Endothelial cell of hepatic sinusoid (primary cell): ENCODE measurements at regions not wholly inside any gene's neighbourhood (a gene's known extent, or its start where the extent isn't known, plus 50 kb on each side); places are given as distances from the start of the nearest gene placed in this dataset.
"Not testable (repeated sequence)": the region's sequence is repeated elsewhere in the genome, so short reads cannot be mapped to it uniquely, and the experiment has no call there.

Experiments used
- in situ Hi-C: cut with HindIII; loops from 2 replicates; pipeline ENCODE4 v1.10.0; 2017; ENCODE audit warnings: low sequenced_read_pairs

DNA sequence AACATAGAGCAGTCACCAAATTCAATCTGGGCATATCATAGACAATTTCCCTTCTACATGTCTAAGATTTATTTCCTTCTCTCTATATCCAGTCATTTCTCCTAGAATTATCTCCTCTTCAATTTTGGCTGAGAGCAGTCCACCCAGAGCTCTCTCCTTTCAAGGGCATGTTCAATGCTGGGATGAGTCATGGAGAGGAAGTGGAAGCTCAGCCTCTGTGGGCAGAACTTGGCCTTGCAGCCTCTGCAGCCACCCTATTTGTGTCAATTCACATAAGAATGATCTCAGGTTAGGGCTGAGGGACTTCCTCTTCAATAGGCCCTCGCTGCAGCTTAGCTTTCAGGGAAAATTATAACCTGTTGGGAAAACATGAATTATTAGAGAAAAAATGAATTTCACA is 560.8 kb downstream of the POM121L12 start:
- in situ Hi-C loops = no loop called here

DNA sequence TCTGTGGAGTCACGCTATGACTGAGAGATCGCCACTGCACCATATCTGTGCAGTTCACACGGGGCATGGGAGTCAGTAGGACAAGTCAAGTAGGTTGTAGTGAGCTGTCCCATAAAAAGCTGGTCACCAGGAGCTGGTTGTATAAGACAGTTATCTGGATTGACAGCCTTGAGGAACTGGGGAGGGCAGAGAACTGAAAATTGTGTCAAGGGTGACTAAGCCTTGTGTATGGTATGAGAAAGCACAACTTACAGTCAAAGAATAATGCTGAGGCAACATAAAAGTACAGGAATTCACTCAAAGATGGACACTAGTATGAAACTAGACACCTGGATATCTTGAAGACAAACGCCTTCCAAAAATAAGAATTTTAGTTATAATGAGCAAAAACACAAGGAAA is 564.9 kb downstream of the POM121L12 start:
- in situ Hi-C loops = no loop called here

DNA sequence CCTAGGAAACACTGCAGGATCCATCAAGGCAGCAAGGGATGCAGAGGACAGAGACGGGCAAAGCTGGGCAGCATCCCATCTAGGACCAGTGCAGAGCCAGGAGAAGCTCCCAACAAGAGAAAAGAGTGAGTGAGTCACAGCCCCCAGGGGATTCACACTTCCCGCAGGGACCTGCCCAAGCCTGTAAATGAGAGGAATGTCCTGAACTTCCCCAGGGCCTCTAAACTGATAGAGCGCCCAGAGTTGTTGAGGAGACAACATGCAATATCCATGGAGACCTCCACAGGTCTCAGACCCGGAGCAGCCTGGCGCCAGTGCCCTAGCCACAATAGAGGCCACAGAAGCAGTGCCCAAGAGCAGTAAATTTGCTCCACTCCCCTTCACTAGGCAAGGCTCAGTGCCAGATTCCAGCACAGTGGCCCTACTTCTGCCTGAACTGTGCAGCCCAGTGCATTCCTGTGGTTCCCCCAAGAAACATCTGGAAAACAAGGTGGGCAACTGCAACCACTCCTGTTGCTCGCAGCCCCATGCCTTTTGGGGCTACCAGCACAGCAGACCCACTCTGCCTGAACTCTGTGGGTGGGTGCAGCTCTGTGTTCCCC is 567.5 kb downstream of the POM121L12 start:
- in situ Hi-C loops = no loop called here

DNA sequence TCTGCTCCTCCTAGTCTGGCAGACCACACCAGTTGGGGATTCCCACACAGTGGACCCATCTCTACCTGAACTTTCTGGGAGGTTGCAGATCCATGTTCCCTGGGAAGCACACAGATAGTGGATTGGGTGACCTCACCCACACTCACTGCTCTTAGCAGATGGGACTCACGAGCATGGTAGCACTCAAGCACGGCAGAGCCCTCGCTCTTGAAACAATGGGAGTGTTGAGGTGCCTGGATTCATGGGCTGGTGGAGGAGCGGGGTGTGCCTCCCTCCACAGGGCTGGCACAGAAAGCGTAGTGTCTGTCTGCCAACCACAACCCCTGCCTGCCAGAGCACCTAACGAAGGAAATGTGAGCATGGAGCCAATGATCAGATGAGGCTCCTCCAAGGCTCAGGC is 568.0 kb downstream of the POM121L12 start:
- in situ Hi-C loops = no loop called here

DNA sequence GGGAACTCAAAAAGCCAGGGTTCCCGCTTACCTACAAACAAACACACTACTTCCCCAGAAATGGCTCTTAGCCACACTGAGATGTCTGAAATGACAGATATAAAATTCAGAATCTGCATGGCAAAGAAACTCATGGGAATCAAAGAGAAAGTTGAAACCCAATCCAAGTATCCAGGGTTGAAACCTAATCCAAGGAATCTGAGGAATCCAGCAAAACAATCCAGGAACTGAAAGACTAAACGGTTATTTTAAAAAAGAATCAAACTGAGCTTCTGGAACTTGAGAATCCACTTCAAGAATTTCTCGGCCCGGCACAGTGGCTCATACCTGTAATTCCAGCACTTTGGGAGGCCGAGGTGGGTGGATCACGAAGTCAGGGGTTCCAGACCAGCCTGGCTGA is 568.8 kb downstream of the POM121L12 start:
- in situ Hi-C loops = no loop called here

DNA sequence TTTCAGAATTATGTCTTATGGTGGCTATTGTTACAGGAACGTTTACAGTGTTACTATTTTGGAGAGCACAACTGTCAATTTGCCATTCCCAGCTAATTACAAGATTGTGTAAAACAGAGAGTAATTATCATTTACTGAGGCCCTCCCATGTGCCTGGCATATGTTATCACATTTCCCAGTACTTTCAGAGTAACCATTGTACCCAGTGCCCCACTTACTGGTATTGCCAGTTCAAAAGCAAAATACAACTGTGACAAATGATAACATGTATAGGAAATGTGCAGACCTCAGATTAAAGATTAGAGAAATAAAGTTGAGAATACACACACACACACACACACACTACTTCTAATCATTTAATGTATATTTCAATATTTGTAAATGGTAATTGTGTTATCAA is 572.5 kb downstream of the POM121L12 start:
- in situ Hi-C loops = no loop called here

DNA sequence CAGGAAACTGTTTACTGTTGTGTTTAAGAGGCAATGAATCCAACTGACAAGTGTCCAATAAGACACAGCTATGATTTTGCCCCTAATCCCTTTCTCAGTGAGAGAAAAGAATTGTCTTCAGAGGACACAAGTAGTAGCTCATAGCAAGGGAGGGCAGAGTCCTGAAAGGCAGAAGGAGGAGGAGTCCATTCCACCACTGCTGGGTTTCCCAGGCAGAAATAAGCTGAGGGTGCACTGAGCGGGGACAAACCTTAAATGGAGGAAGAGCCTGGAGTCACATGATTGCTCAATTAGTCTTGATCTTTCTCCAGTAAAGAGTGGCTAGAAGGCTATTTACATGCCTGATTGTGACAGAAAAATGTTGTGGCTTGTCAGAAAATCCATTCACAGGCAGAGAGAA is 573.8 kb downstream of the POM121L12 start:
- in situ Hi-C loops = no loop called here

DNA sequence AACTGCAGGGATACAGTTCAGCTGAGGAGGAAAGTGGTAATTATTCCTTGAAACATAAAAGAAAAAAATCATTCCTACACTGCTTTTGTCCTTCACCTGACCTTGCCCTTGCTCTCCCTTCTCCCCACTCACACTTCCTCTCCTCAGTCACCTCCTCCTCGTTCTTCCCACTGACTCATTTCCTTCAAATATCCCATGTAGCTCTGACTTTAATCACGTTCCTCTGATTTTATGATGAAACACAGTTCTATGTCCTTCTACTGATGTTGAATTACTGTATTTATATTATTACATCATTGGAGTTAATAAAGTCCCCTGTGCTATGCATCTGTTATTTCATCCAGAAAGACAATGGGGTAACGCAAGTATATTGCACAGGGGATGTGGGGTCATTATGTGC is 575.6 kb downstream of the POM121L12 start:
- in situ Hi-C loops = no loop called here

DNA sequence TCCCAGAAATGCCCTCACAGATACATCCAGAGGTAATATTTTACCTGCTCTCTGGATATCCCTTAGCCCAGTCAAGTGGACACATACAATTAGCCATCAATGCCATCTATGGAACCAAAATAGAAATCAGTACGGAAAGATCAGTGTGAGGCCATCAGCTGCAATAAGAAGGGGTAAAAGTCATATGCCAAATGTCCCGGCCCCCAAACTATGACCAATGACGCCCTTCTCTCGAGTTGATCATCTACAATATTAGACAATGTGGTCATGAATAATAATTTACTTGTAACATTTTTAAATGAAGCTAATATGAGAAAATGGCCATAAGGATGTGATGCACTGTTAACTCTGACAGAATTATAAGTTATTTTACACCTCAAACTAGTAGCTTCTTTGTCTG is 588.9 kb downstream of the POM121L12 start:
- in situ Hi-C loops = no loop called here

DNA sequence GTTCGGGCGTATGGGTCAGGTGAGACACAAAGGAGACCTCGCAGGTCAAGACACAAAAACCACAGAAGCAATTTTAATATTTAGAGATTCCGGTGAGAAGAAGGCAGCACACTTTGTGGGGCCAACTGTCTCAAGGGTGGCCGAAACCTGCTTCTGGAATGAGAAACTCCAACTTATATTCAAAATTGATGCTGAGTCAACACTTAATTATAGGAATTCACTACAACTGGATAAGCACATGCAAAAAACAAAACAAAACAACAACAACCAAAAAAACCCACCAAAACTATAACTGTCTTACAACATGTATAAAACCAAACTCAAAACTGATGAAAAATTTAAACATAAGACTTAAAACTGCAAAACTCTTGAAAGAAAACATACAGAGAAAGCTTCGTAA is 593.3 kb downstream of the POM121L12 start:
- in situ Hi-C loops = no loop called here

DNA sequence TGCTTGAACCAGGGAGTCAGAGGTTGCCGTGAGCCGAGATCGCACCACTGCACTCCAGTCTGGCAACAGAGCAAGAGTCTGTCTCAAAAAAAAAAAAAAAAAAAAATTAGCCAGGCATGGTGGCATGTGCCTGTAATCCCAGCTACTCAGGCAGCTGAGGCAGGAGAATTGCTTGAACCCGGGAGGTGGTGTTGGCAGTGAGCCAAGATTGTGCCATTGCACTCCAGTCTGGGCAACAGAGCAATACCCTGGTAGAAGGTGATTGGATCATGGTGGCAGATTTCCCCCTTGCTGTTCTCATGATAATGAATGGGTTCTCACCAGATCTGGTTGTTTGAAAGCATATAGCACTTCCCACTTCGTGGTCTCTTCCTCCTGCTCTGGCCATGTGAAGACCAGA is 599.8 kb downstream of the POM121L12 start:
- in situ Hi-C loops = not testable (repeated sequence)

DNA sequence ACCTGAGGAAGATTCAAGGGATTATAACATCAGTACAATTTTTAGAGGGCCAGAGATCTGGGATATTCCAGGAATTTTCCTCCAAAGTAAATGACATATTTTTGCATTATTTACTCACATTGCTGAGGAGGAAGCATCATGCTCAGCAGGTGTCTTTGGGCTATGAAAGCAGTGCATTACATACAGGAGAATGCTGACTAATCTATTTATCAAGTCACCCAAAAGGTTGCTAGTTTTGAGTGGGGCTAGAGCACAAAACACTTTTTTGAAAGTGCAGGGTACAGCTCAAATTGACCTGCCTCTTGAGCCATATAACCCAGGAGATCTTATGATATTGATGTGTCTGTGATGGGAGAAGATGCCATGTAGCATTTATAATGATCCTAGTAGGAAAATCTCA is 603.1 kb downstream of the POM121L12 start:
- in situ Hi-C loops = no loop called here

DNA sequence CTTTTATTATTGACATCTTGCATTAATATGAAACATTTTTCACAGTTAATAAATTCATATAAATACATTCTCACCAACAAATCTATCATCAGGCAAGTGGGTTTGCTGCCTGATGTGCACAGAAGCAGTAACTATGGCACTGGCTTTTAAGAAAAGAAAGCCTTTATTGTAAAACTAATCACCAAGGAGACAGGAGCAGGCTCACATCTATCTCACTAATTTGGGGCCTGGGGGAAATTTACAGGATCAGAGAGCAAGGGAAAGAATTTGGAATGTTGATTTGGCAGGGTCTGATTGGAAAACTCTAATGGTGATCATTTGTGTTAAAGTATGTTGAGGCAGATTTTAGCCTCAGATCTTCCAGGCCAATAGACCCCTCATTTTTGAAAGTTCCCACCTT is 605.7 kb downstream of the POM121L12 start:
- in situ Hi-C loops = no loop called here

DNA sequence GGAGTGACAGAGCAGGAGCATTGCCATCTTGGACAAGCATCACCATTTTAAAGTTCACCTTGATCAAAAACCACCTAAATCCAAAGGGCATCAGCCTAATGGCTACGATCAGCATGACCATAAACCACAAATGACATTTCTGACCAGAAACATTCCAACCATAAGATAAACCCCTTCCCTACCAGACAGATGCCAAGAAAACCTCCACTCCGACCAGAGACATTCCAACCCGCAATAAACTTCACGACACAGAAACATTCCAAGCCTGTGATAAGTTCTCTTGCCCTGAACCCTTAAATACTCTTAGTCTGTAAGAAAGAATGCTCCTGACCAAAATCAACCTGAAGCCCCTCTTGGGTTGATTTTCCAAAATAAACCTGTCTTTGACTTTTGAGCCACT is 606.9 kb downstream of the POM121L12 start:
- in situ Hi-C loops = no loop called here

DNA sequence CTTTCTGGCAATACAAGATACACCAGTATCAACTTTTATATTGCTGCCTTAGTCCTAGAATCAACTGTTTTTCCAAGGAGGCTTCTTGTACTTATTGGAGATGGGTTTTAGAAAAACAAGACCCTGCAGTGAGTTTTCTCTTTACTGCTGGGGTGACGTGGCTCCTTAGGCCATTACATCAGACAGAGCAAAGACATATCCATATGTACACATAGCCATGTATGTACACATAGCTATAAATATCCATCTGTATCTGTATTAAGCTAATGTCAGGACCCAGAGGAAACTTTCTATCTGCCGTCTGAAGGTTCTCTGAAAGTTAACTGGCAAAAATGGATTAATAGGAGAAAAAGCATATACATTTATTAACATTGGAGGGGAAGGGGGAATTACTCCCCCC is 607.4 kb downstream of the POM121L12 start:
- in situ Hi-C loops = no loop called here

DNA sequence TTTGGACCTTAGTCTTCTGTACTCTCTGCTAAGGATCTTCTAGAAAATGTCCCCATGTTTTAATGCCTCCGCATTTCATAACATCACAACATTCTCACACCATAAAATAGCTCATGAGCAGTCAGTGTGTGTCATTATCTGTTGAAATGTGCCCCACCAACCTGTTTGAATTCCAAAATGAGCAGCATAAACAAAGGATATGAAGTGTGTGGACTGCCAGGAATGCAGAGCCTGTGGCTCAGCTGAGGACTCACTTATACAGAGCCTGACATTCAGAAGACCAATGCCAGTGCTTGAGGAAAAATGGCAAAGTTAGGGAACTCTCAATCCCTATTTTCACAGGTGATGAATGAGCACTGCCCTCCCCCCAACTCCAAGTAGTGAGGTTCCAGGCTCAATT is 621.4 kb downstream of the POM121L12 start:
- in situ Hi-C loops = no loop called here

DNA sequence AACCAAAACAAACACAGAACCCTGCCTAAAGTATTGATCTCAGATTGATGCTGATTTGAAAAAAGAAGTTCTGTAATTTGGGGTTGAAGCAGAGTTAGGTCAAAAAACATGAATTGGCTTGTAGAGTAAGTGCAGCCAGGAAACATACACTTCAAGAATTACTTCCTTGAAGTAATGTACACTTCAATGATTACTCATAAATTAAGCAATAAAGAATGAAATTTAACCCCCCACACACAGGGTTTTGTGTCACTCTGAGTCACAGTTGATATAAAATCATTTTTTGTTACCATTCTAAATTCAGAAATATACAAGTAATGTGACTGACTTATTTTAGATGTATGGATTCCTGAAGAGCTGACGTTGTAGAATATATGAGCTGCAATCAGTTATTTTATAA is 622.2 kb downstream of the POM121L12 start:
- in situ Hi-C loops = no loop called here

DNA sequence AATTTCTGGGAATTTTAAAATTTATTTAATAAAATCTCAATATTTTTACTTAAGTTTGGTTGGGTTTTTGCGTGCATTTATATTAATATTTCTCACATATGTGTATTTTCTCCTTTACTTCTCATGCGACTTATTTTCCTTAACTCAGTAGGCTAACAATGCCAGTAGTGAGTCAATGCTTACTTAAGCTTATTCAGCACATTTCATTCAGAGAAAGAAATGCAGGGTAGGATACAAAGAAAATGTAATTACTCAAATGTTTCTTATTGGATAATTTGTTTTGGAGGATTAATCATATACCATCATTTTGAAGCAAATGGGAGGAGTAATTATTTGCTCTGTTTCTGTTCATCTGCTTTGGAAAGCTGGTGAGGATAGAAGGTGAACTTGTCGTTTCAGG is 623.5 kb downstream of the POM121L12 start:
- in situ Hi-C loops = no loop called here

DNA sequence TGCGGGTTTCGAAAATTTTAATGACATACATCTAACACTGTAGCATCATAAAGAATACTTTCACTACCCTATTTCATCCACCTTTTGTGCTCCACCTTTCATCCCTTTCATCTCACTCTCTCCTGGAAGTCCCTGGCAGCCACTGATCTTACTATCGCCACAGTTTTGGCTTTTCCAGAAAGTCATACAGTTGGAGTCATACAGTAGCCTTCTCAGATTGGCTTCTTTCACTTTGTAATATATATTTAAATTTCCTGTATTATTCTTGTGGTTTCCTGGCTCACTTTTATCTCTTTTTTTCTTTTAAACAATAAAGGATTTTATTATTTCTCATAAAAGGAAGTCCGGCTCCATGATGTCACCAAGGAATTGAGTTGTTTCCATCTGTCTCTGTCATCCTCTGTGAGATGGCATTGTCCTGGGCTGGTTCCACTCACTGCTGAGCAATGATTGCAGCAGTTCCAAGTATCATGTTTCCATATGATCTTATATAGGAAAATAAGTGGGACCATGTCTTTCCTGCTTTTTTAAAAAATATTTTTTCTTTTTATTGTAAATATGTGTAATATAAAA is 626.3 kb downstream of the POM121L12 start:
- in situ Hi-C loops = no loop called here

DNA sequence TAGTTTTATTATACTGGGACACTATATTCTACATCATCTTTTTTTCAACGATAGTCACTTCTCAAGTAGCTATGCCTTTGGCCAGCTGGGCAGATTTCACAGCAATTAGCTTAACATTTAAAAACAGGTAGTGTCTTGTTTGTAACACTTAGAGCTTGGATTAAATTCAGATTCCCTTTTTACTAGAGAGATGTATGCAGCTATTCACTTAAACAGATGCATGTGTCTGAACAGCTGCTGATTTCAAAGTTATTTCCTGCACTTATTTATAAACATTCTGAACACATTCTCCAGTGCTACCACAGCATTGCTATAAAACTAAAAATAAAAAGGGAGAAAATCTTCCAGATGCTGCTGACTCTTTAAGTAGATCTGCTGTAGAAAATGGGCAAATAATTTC is 637.2 kb downstream of the POM121L12 start:
- in situ Hi-C loops = no loop called here

DNA sequence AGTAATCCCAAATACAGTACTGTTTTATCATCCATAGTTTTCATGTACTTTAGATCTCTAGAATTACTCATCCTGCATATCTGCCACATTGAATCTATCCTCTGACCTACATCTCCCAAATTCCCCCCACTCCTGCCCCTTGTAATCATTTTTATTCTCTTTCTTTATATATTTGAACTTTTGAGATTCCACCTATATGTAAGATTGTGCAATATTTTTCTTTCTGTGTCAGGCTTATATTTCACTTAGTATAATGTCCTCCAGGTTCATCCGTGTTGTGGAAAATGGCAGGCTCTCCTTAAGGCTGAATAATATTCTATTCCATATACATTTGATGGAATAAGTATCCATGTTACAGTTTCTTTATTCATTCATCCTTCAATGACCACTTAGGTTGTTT is 640.4 kb downstream of the POM121L12 start:
- in situ Hi-C loops = no loop called here

DNA sequence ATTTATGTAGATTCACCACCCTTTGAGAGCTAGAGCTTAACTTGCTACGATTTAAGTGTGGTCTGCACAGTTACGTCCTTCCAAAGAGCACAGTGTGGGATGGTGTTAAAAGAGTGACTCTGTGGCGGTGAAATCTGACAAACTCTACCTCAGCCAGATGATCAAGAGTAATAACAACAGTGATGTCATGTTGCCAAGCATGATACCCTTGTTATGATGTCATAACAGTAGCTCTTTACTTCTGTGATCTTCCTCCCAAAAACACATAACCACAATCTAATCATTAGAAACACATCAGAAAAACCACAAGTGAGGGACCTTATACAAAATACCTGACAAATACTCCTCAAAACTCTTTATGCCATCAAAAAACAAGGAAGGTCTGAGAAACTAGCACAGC is 649.3 kb downstream of the POM121L12 start:
- in situ Hi-C loops = no loop called here

DNA sequence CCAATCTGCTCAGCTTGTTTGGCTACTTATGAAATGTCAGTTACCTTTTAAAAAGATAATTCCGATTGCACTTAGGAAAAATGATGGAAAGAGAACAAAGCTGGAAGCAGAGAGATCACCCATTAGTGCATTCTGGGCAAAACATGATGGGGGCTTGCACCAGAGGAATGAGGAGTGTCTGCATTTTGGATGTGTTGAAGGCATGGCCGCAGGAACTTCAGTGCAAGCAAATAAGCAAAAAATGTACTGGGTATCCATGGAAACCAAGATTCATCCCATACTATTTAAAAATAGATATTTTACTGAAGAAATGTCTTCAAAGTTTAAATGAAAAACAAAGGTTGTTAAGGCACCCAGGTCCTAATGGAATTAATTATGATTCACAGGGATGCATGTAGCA is 655.0 kb downstream of the POM121L12 start:
- in situ Hi-C loops = no loop called here
